Hepatocyte (in vitro differentiated cells): ENCODE measurements at regions not wholly inside any gene's neighbourhood (a gene's known extent, or its start where the extent isn't known, plus 50 kb on each side); places are given as distances from the start of the nearest gene placed in this dataset.

ENCODE experiments used
- EZH2 ChIP-seq: fragments of 200-600 bp; sonication (generic); IDR thresholded peaks from 2 replicates; pipeline ENCODE4 v1.6.1; 2016; ENCODE audit warnings: antibody characterized with exemption, mild to moderate bottlenecking, borderline replicate concordance
- EZH2phosphoT487 ChIP-seq: fragments of 200-600 bp; sonication (generic); IDR thresholded peaks from one replicate; pipeline ENCODE4 v1.6.1; 2018; ENCODE audit warnings: antibody characterized with exemption, mild to moderate bottlenecking, low read depth, moderate library complexity; ENCODE audit not compliant: unreplicated experiment, severe bottlenecking
- TF ChIP-seq, protein P1 (sequence below): fragments of 200-600 bp; sonication (generic); IDR thresholded peaks from 2 replicates; pipeline ENCODE4 v1.5.1; 2016; ENCODE audit warnings: antibody characterized with exemption, mild to moderate bottlenecking; ENCODE audit not compliant: poor library complexity

DNA sequence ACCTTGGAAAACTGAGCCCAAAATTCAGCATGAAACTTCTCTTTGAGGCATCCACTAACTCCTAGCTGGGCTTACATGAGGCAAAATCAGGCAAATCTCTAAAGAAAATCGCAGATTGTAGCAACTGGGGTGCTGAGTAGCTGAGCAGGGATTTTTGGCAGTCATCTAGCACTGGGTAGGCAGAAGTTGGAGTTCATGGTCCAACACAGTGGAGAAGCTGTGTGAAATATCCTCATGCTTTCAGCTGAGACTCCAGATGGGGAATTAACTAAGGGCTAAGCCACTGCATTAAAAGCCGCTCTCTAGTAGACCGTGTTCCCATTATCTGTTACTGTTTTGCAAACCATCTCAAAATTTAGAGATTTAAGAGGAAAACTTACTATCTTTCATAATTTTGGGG is 240.1 kb upstream of the PHYHIPL start:
- TF ChIP-seq EZH2 (no peak), EZH2phosphoT487 (no peak)
- TF ChIP-seq, protein P1, sequence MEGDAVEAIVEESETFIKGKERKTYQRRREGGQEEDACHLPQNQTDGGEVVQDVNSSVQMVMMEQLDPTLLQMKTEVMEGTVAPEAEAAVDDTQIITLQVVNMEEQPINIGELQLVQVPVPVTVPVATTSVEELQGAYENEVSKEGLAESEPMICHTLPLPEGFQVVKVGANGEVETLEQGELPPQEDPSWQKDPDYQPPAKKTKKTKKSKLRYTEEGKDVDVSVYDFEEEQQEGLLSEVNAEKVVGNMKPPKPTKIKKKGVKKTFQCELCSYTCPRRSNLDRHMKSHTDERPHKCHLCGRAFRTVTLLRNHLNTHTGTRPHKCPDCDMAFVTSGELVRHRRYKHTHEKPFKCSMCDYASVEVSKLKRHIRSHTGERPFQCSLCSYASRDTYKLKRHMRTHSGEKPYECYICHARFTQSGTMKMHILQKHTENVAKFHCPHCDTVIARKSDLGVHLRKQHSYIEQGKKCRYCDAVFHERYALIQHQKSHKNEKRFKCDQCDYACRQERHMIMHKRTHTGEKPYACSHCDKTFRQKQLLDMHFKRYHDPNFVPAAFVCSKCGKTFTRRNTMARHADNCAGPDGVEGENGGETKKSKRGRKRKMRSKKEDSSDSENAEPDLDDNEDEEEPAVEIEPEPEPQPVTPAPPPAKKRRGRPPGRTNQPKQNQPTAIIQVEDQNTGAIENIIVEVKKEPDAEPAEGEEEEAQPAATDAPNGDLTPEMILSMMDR: no peak
